Panc1 (cell line): ENCODE measurements at regions not wholly inside any gene's neighbourhood (a gene's known extent, or its start where the extent isn't known, plus 50 kb on each side); places are given as distances from the start of the nearest gene placed in this dataset.
"Not testable (repeated sequence)": the region's sequence is repeated elsewhere in the genome, so short reads cannot be mapped to it uniquely, and the experiment has no call there.

ENCODE experiments used
- ATAC-seq: fragments of 200-7000 bp; cut with Tn5 transposase; 2 replicates; pipeline ENCODE4 v1.9.1; 2020; ENCODE audit warnings: mild to moderate bottlenecking, moderate library complexity
- BruUV-seq: library from RNA; stranded (reverse); fragments of 400-500 nt; replicated peaks from 2 replicates; lab custom pipeline; 2021; lab: Mats Ljungman, UMichigan
- CTCF ChIA-PET: fragments of 300-600 bp; sonication (Branson Sonifier 250); formaldehyde crosslinking; loops from one replicate; lab custom pipeline; 2022; ENCODE audit warnings: antibody characterized with exemption; lab: Charles Lee
- POLR2A ChIA-PET: fragments of 300-600 bp; sonication (Branson Sonifier 250); formaldehyde crosslinking; loops from one replicate; lab custom pipeline; 2022; ENCODE audit warnings: antibody characterized with exemption; lab: Charles Lee
- DNase-seq: peaks from one replicate; pipeline ENCODE4 v3.0.0-alpha.2; 2010; ENCODE audit warnings: low read depth, low spot score
- H3K27ac ChIP-seq: 2 replicates; pipeline ENCODE4 v1.5.1; 2011; ENCODE audit warnings: mild to moderate bottlenecking, low read length, inconsistent platforms
- H3K27me3 ChIP-seq: fragments of 200-500 bp; sonication (Bioruptor generic); 2 replicates; pipeline ENCODE4 v1.6.0; 2014; ENCODE audit warnings: low read length, inconsistent platforms; ENCODE audit not compliant: control insufficient read depth, insufficient read depth
- H3K36me3 ChIP-seq: fragments of 200-500 bp; sonication (Bioruptor generic); 2 replicates; pipeline ENCODE4 v1.5.1; 2014; ENCODE audit warnings: inconsistent platforms, mild to moderate bottlenecking, low read length, moderate library complexity; ENCODE audit not compliant: control insufficient read depth, insufficient read depth
- H3K4me1 ChIP-seq: 2 replicates; pipeline ENCODE4 v1.5.1; 2011; ENCODE audit warnings: inconsistent platforms, mild to moderate bottlenecking, low read length, moderate library complexity; ENCODE audit not compliant: control insufficient read depth, insufficient read depth
- H3K4me3 ChIP-seq, 2 experiments: 2 replicates each; pipeline ENCODE4 v1.5.1; 2011 to 2012; ENCODE audit warnings: low read depth in 2 of 2, low read length in 2 of 2, mild to moderate bottlenecking in 2 of 2, inconsistent platforms in 1 of 2, moderate library complexity in 1 of 2
- H3K9me3 ChIP-seq: fragments of 200-500 bp; sonication (Bioruptor generic); 2 replicates; pipeline ENCODE4 v1.5.1; 2014; ENCODE audit warnings: low read depth, mild to moderate bottlenecking, inconsistent platforms, low read length, moderate library complexity; ENCODE audit not compliant: control insufficient read depth, insufficient read depth
- POLR2AphosphoS5 ChIP-seq: IDR thresholded peaks from 2 replicates; pipeline ENCODE4 v1.6.1; 2012; ENCODE audit warnings: mild to moderate bottlenecking, low read depth, low read length, moderate library complexity
- SIN3A ChIP-seq: IDR thresholded peaks from 2 replicates; pipeline ENCODE4 v1.6.1; 2012; ENCODE audit warnings: low read depth, mild to moderate bottlenecking, low read length, moderate library complexity, borderline replicate concordance; ENCODE audit not compliant: insufficient read depth
- TCF7L2 ChIP-seq: IDR thresholded peaks from 2 replicates; pipeline ENCODE4 v1.6.1; 2011; ENCODE audit warnings: mild to moderate bottlenecking, low read depth, low read length, inconsistent platforms
- in situ Hi-C: cut with HindIII; loops from 2 replicates; pipeline ENCODE4 v1.10.0; 2016; ENCODE audit warnings: low sequenced_read_pairs, low pct_unique_long_range_greater_than_20kb
- intact Hi-C: fragments of 100-400 bp; cut with micrococcal nuclease; formaldehyde crosslinking; loops from one replicate; pipeline ENCODE4 v1.10.0; 2022; ENCODE audit not compliant: unreplicated experiment
- TF ChIP-seq, protein P1 (sequence below), 2 experiments: IDR thresholded peaks; 2 replicates each; pipeline ENCODE4 v1.6.1; 2011 to 2012; ENCODE audit warnings: low read depth in 2 of 2, control low read depth in 1 of 2, low read length in 1 of 2, mild to moderate bottlenecking in 1 of 2, moderate library complexity in 1 of 2; ENCODE audit not compliant: insufficient read depth in 1 of 2
- TF ChIP-seq, protein P2 (sequence below): fragments of 450-650 bp; IDR thresholded peaks from 2 replicates; pipeline ENCODE4 v1.5.1; 2017; ENCODE audit warnings: mild to moderate bottlenecking

DNA sequence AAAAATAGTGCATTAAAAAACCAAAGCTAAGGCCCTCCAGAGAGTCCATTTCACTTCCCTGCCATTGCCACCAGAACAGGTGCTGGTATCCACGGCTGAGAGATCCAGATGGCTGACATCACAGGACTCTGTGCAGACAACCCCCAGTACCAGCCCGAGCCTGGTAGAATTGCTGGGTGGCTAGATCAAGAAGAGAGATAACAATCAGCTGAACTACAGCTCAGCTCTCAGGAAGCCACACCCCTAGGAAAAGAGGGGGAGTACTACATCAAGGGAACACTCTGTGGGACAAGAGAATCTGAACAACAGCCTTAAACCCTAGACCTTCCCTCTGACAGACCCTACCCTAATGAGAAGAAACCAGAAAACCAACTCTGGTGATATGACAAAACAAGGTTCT, 73.8 kb upstream of the SLIT3 start:
- peak; percentile 60 for ATAC-seq

DNA sequence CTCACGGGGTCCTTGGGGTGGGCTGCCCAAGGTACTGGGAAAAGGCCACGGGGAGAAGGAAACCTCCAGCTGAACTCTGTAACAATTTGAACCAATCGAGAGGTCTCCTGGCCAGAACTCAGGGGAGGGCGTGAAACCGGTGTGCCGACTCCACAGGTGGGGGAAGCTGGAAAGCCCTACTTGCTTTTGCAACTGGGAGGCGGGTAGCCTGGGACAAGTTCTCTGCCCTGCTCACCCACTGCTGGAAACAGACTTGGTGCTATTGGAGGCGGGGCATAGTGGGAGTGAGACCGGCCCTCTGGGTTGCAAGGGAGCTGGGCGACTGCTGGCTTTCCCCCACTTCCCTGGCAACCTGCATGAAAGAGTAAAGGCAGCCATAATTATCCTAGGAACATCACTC, 73.2 kb upstream of the SLIT3 start:
- no peaks in the 10 kb centered on the region for H3K4me1 ChIP-seq
- ChIA-PET CTCF (no interaction called here), POLR2A (no interaction called here)
- no peak for DNase-seq
- BruUV-seq: no TSS peak
- ATAC-seq: 0 out of 2 replicates have a peak, but pooled peaks have one; percentile 34
- H3K9me3 ChIP-seq: no peaks in the 10 kb centered on the region
- TF ChIP-seq POLR2AphosphoS5 (no peak), TCF7L2 (no peak), SIN3A (no peak)
- TF ChIP-seq, protein P1, sequence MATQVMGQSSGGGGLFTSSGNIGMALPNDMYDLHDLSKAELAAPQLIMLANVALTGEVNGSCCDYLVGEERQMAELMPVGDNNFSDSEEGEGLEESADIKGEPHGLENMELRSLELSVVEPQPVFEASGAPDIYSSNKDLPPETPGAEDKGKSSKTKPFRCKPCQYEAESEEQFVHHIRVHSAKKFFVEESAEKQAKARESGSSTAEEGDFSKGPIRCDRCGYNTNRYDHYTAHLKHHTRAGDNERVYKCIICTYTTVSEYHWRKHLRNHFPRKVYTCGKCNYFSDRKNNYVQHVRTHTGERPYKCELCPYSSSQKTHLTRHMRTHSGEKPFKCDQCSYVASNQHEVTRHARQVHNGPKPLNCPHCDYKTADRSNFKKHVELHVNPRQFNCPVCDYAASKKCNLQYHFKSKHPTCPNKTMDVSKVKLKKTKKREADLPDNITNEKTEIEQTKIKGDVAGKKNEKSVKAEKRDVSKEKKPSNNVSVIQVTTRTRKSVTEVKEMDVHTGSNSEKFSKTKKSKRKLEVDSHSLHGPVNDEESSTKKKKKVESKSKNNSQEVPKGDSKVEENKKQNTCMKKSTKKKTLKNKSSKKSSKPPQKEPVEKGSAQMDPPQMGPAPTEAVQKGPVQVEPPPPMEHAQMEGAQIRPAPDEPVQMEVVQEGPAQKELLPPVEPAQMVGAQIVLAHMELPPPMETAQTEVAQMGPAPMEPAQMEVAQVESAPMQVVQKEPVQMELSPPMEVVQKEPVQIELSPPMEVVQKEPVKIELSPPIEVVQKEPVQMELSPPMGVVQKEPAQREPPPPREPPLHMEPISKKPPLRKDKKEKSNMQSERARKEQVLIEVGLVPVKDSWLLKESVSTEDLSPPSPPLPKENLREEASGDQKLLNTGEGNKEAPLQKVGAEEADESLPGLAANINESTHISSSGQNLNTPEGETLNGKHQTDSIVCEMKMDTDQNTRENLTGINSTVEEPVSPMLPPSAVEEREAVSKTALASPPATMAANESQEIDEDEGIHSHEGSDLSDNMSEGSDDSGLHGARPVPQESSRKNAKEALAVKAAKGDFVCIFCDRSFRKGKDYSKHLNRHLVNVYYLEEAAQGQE (IDR thresholded peaks at IDR 0.05; ENCODE audit: insufficient read depth in 1 of 2, low read depth in 2 of 2, low read length in 1 of 2): no peak
- TF ChIP-seq, protein P2, sequence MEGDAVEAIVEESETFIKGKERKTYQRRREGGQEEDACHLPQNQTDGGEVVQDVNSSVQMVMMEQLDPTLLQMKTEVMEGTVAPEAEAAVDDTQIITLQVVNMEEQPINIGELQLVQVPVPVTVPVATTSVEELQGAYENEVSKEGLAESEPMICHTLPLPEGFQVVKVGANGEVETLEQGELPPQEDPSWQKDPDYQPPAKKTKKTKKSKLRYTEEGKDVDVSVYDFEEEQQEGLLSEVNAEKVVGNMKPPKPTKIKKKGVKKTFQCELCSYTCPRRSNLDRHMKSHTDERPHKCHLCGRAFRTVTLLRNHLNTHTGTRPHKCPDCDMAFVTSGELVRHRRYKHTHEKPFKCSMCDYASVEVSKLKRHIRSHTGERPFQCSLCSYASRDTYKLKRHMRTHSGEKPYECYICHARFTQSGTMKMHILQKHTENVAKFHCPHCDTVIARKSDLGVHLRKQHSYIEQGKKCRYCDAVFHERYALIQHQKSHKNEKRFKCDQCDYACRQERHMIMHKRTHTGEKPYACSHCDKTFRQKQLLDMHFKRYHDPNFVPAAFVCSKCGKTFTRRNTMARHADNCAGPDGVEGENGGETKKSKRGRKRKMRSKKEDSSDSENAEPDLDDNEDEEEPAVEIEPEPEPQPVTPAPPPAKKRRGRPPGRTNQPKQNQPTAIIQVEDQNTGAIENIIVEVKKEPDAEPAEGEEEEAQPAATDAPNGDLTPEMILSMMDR: no peak
- intact Hi-C loops (no loop called here), in situ Hi-C loops (no loop called here)
- no peaks in the 10 kb centered on the region for H3K36me3 ChIP-seq
- H3K27me3 ChIP-seq: no peaks in the 10 kb centered on the region
- H3K27ac ChIP-seq: no peak overlapping the region
- no peak overlapping the region for H3K4me3 ChIP-seq

More for the DNA sequence above, 73.8 kb upstream of the SLIT3 start:
- in situ Hi-C loops: no loop called here
- intact Hi-C loops: no loop called here
- no peak for TF ChIP-seq POLR2AphosphoS5
- no peak for TF ChIP-seq SIN3A
- TF ChIP-seq TCF7L2: no peak
- TF ChIP-seq, protein P1 (IDR thresholded peaks at IDR 0.05; ENCODE audit: insufficient read depth in 1 of 2, low read depth in 2 of 2, low read length in 1 of 2): no peak
- TF ChIP-seq, protein P2: no peak
- Histone ChIP-seq H3K36me3 (no peaks in the 10 kb centered on the region), H3K9me3 (no peaks in the 10 kb centered on the region), H3K27me3 (no peaks in the 10 kb centered on the region), H3K4me1 (no peaks in the 10 kb centered on the region), H3K27ac (no peak overlapping the region), H3K4me3 (no peak overlapping the region)
- ChIA-PET CTCF (no interaction called here), POLR2A (no interaction called here)
- BruUV-seq: no TSS peak
- DNase-seq: no peak

DNA sequence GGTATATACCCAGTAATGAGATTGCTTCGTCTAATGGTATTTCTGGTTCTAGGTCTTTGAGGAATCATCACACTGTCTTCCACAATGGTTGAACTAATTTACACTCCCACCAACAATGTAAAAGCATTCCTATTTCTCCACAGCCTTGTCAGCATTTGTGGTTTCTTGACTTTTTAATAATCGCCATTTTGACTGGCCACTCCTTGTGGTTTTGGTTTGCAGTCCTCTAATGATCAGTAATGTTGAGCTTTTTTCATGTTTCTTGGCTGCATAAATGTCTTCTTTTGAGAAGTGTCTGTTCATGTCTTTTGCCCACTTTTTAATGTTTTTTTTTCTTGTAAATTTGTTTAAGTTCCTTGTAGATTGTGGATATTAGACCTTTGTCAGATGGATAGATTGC, 70.9 kb upstream of the SLIT3 start:
- CTCF ChIA-PET, H3K9me3 ChIP-seq, intact Hi-C loops, POLR2A ChIA-PET, in situ Hi-C loops, H3K4me3 ChIP-seq, ATAC-seq, DNase-seq, H3K36me3 ChIP-seq, H3K4me1 ChIP-seq, H3K27me3 ChIP-seq, H3K27ac ChIP-seq, BruUV-seq: not testable (repeated sequence)
